Body of pancreas (tissue), 4 donors: ENCODE measurements at regions not wholly inside any gene's neighbourhood (a gene's known extent, or its start where the extent isn't known, plus 50 kb on each side); places are given as distances from the start of the nearest gene placed in this dataset.

Source experiments
- POLR2A ChIP-seq, 3 donors: fragments of 450-650 bp; IDR thresholded peaks; one replicate each; pipeline ENCODE4 v1.6.1; 2016; ENCODE audit warnings: antibody characterized with exemption in 3 of 3, mild to moderate bottlenecking in 2 of 3
- TF ChIP-seq, protein P1 (sequence below), 7 experiments: fragments of 450-650 bp in 4 of 7; fragments of 200-600 bp in 3 of 7; sonication (generic) in 3 of 7; IDR thresholded peaks; one replicate each; pipeline ENCODE4 v1.5.1; 2016 to 2019; ENCODE audit warnings: antibody characterized with exemption in 7 of 7

DNA sequence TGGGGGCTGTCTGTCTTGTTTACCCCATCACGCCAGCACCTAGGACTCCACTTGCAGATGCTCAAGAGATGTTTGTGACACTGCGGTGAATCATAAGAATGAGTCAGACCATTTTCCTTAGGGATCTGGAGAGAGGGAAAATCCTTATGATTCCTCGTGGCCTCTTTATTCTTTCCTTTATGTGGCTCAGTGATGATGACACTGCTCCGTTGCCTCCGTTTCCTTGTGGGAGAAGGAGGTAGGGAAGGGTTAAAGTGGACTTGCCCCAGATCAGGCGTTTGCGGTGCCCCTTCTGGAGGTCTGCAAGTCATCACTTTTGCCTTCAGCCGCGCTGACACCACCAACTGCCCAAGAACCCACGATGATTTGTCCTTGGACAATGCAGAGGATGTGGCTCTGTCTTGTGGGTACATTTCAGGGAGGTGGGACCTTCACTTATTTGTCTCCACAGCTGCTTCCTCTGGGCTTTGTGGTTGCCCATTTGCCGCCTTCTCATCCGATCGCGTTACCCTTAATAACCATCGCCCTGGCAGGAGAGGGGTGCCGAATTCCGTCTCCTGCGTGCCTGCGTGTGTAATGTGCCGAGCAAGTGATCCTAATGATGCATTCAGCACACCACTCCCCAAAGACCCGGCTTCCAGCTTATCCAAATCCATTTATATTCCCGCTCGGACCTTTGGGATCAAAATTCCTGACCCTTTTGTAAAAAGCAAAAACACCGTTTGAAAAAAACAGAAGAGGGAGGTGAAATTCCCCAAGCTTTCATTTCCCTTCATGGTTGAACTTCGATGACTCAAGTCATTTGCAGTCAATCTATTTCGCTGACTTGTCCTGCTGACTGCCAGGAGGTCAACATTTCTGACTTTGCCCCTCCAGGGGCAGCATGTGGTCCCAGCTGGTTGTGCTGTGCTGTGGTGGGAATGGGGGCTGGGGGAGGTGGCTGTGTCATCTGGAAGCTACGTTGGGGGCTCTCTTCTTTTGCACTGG, 87.2 kb upstream of the IRX3 start:
- TF ChIP-seq, protein P1, sequence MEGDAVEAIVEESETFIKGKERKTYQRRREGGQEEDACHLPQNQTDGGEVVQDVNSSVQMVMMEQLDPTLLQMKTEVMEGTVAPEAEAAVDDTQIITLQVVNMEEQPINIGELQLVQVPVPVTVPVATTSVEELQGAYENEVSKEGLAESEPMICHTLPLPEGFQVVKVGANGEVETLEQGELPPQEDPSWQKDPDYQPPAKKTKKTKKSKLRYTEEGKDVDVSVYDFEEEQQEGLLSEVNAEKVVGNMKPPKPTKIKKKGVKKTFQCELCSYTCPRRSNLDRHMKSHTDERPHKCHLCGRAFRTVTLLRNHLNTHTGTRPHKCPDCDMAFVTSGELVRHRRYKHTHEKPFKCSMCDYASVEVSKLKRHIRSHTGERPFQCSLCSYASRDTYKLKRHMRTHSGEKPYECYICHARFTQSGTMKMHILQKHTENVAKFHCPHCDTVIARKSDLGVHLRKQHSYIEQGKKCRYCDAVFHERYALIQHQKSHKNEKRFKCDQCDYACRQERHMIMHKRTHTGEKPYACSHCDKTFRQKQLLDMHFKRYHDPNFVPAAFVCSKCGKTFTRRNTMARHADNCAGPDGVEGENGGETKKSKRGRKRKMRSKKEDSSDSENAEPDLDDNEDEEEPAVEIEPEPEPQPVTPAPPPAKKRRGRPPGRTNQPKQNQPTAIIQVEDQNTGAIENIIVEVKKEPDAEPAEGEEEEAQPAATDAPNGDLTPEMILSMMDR (IDR thresholded peaks at IDR 0.05), result no peak
- no peak for TF ChIP-seq POLR2A (IDR thresholded peaks at IDR 0.05)
